Suprapubic skin (tissue), 4 donors: ENCODE measurements at regions not wholly inside any gene's neighbourhood (a gene's known extent, or its start where the extent isn't known, plus 50 kb on each side); places are given as distances from the start of the nearest gene placed in this dataset.

Experiments used
- DNase-seq, 2 donors: peaks; one replicate each; pipeline ENCODE4 v3.0.0-alpha.2; 2019; ENCODE audit warnings: low spot score in 2 of 2
- H3K27ac ChIP-seq: fragments of 200-600 bp; sonication (generic); one replicate; pipeline ENCODE4 v1.5.1; 2019
- H3K27me3 ChIP-seq: fragments of 200-600 bp; sonication (generic); one replicate; pipeline ENCODE4 v1.5.1; 2019
- H3K36me3 ChIP-seq: fragments of 200-600 bp; sonication (generic); one replicate; pipeline ENCODE4 v1.5.1; 2019
- H3K4me1 ChIP-seq: fragments of 200-600 bp; sonication (generic); one replicate; pipeline ENCODE4 v1.5.1; 2019
- H3K4me3 ChIP-seq: fragments of 200-600 bp; sonication (generic); one replicate; pipeline ENCODE4 v1.5.1; 2019; ENCODE audit warnings: mild to moderate bottlenecking
- H3K9me3 ChIP-seq: fragments of 200-600 bp; sonication (generic); one replicate; pipeline ENCODE4 v1.5.1; 2019
- CTCF ChIP-seq, 2 donors: fragments of 200-600 bp in 1 of 2; fragments of 450-650 bp in 1 of 2; sonication (generic) in 1 of 2; IDR thresholded peaks; one replicate each; pipeline ENCODE4 v1.5.1; 2016 to 2019; ENCODE audit warnings: antibody characterized with exemption in 2 of 2, mild to moderate bottlenecking in 1 of 2, moderate library complexity in 1 of 2
- EP300 ChIP-seq: sonication (generic); formaldehyde crosslinking; IDR thresholded peaks from one replicate; pipeline ENCODE4 v1.6.1; 2017; ENCODE audit warnings: antibody characterized with exemption
- POLR2A ChIP-seq, 2 donors: fragments of 450-650 bp; IDR thresholded peaks; one replicate each; pipeline ENCODE4 v1.6.1; 2017; ENCODE audit warnings: antibody characterized with exemption in 2 of 2, mild to moderate bottlenecking in 2 of 2, moderate library complexity in 2 of 2
- POLR2AphosphoS5 ChIP-seq, 3 donors: sonication (generic); formaldehyde crosslinking; IDR thresholded peaks; one replicate each; pipeline ENCODE4 v1.6.1; 2017; ENCODE audit warnings: antibody characterized with exemption in 3 of 3
- WGBS: methylation state at CpG from one replicate; pipeline ENCODE4 v1.1.5; 2018; 5-methylcytosine and 5-hydroxymethylcytosine counted together

- no peak overlapping the region for H3K27ac ChIP-seq
- H3K4me1 ChIP-seq = peaks cover 15% of the 10 kb centered on the region
- H3K27me3 ChIP-seq = no peaks in the 10 kb centered on the region
- 91% methylated on average over 14 of the region's 14 CpGs for WGBS
- H3K9me3 ChIP-seq = no peaks in the 10 kb centered on the region
- no peak for TF ChIP-seq POLR2AphosphoS5 (IDR thresholded peaks at IDR 0.05)
- TF ChIP-seq POLR2A (IDR thresholded peaks at IDR 0.05) = no peak
- no peak for TF ChIP-seq CTCF (IDR thresholded peaks at IDR 0.05)
- no peak for TF ChIP-seq EP300
- H3K36me3 ChIP-seq = no peaks in the 10 kb centered on the region
- no peak overlapping the region for H3K4me3 ChIP-seq
- no peak for DNase-seq
These were observed 468.9 kb upstream of the HS6ST1 start for GRCh38 chr2:128787616-128788015.

DNA sequence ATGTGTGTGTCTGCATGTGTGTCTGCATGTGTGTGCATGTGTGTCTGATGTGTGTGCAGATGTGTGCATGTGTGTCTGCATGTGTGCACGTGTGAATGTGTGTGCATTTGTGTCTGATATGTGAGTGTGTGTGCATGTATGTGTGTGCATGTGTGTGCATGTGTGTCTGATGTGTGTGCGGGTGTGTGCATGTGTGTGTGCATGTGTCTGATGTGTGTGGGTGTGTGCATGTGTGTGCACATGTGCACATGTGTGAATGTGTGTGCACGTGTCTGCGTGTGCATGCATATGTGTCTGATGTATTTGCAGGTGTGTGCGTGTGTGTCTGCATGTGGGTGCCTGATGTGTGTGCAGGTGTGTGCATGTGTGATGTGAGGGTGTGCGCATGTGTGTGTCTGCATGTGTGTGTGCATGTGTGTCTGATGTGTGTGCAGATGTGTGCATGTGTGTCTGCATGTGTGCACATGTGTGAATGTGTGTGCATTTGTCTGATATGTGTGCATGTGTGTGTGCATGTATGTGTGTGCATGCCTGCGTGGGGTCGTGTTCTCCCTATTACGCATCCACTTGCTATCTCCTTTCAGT lies 470.1 kb upstream of the HS6ST1 start:
- TF ChIP-seq POLR2AphosphoS5 (IDR thresholded peaks at IDR 0.05) (no peak), CTCF (IDR thresholded peaks at IDR 0.05) (no peak), EP300 (no peak), POLR2A (IDR thresholded peaks at IDR 0.05) (no peak)
- Histone ChIP-seq H3K27ac (no peak overlapping the region), H3K27me3 (no peaks in the 10 kb centered on the region), H3K4me1 (peaks cover 15% of the 10 kb centered on the region), H3K9me3 (no peaks in the 10 kb centered on the region), H3K36me3 (no peaks in the 10 kb centered on the region), H3K4me3 (no peak overlapping the region)
- DNase-seq = no peak
- WGBS = 82% methylated on average over 8 of the region's 9 CpGs

GRCh38 chr2:128789221-128789620 lies 470.6 kb upstream of the HS6ST1 start:
- Histone ChIP-seq H3K27ac (no peak overlapping the region), H3K4me1 (peaks cover 15% of the 10 kb centered on the region), H3K36me3 (no peaks in the 10 kb centered on the region), H3K9me3 (no peaks in the 10 kb centered on the region), H3K27me3 (no peaks in the 10 kb centered on the region), H3K4me3 (no peak overlapping the region)
- 86% methylated on average over 6 of the region's 6 CpGs for WGBS
- no peak for TF ChIP-seq POLR2A (IDR thresholded peaks at IDR 0.05)
- no peak for TF ChIP-seq POLR2AphosphoS5 (IDR thresholded peaks at IDR 0.05)
- TF ChIP-seq EP300 = no peak
- no peak for TF ChIP-seq CTCF (IDR thresholded peaks at IDR 0.05)
- DNase-seq = no peak

- Histone ChIP-seq H3K9me3 (no peaks in the 10 kb centered on the region), H3K27ac (no peak overlapping the region), H3K36me3 (no peaks in the 10 kb centered on the region), H3K4me3 (no peak overlapping the region), H3K4me1 (peaks cover 15% of the 10 kb centered on the region), H3K27me3 (no peaks in the 10 kb centered on the region)
- no peak for TF ChIP-seq CTCF (IDR thresholded peaks at IDR 0.05)
- TF ChIP-seq POLR2A (IDR thresholded peaks at IDR 0.05) = no peak
- TF ChIP-seq POLR2AphosphoS5 (IDR thresholded peaks at IDR 0.05) = no peak
- TF ChIP-seq EP300 = no peak
- 90% methylated on average over 16 of the region's 21 CpGs for WGBS
- peak in 1 of 2 donors; percentile 64 for DNase-seq
These were observed 471.2 kb upstream of the HS6ST1 start for GRCh38 chr2:128789776-128790455.

- Histone ChIP-seq H3K27ac (no peak overlapping the region), H3K27me3 (no peaks in the 10 kb centered on the region), H3K36me3 (no peaks in the 10 kb centered on the region), H3K4me1 (peaks cover 15% of the 10 kb centered on the region), H3K9me3 (no peaks in the 10 kb centered on the region), H3K4me3 (no peak overlapping the region)
- DNase-seq = peak in 1 of 2 donors; percentile 56
- 85% methylated on average over 14 of the region's 14 CpGs for WGBS
- TF ChIP-seq CTCF (IDR thresholded peaks at IDR 0.05) (no peak), POLR2AphosphoS5 (IDR thresholded peaks at IDR 0.05) (no peak)
These were observed 471.9 kb upstream of the HS6ST1 start for GRCh38 chr2:128790541-128791001.
